ENCODE measurements at regions not wholly inside any gene's neighbourhood (a gene's known extent, or its start where the extent isn't known, plus 50 kb on each side); places are given as distances from the start of the nearest gene placed in this dataset.

GRCh38 chr14:89658977-89659670, 242.1 kb upstream of the FOXN3 start:
- TF ChIP-seq, protein P1, sequence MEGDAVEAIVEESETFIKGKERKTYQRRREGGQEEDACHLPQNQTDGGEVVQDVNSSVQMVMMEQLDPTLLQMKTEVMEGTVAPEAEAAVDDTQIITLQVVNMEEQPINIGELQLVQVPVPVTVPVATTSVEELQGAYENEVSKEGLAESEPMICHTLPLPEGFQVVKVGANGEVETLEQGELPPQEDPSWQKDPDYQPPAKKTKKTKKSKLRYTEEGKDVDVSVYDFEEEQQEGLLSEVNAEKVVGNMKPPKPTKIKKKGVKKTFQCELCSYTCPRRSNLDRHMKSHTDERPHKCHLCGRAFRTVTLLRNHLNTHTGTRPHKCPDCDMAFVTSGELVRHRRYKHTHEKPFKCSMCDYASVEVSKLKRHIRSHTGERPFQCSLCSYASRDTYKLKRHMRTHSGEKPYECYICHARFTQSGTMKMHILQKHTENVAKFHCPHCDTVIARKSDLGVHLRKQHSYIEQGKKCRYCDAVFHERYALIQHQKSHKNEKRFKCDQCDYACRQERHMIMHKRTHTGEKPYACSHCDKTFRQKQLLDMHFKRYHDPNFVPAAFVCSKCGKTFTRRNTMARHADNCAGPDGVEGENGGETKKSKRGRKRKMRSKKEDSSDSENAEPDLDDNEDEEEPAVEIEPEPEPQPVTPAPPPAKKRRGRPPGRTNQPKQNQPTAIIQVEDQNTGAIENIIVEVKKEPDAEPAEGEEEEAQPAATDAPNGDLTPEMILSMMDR (IDR thresholded peaks at IDR 0.05; ENCODE audit: low read depth, low read length, poor library complexity, severe bottlenecking) = no peak
- TF ChIP-seq EZH2phosphoT487 (IDR thresholded peaks at IDR 0.05; ENCODE audit: borderline replicate concordance, low read length) = no peak

Data from DOHH2 (cell line).